Smooth muscle cell (in vitro differentiated cells): ENCODE measurements at regions not wholly inside any gene's neighbourhood (a gene's known extent, or its start where the extent isn't known, plus 50 kb on each side); places are given as distances from the start of the nearest gene placed in this dataset.
"Not testable (repeated sequence)": the region's sequence is repeated elsewhere in the genome, so short reads cannot be mapped to it uniquely, and the experiment has no call there.

Experiments used
- DNase-seq: peaks from one replicate; lab custom pipeline; 2025; ENCODE audit not compliant: unreplicated experiment; lab: John Stamatoyannopoulos, UW
- H2AFZ ChIP-seq: fragments of 200-600 bp; sonication (generic); 2 replicates; pipeline ENCODE4 v1.6.0; 2016; ENCODE audit warnings: antibody characterized with exemption, low read depth, mild to moderate bottlenecking
- H3F3A ChIP-seq: fragments of 200-600 bp; sonication (generic); 2 replicates; pipeline ENCODE4 v1.6.0; 2017; ENCODE audit warnings: antibody characterized with exemption, low read depth
- H3K27ac ChIP-seq: fragments of 200-600 bp; sonication (generic); 2 replicates; pipeline ENCODE4 v1.5.1; 2016; ENCODE audit warnings: low read depth, mild to moderate bottlenecking
- H3K27me3 ChIP-seq: fragments of 200-600 bp; sonication (generic); 2 replicates; pipeline ENCODE4 v1.6.1; 2016; ENCODE audit warnings: low read depth, mild to moderate bottlenecking
- H3K36me3 ChIP-seq: fragments of 200-600 bp; sonication (generic); 2 replicates; pipeline ENCODE4 v1.5.1; 2016; ENCODE audit warnings: low read depth
- H3K4me1 ChIP-seq: fragments of 200-600 bp; sonication (generic); 2 replicates; pipeline ENCODE4 v1.5.1; 2016; ENCODE audit warnings: low read depth
- H3K4me2 ChIP-seq: fragments of 200-600 bp; sonication (generic); 2 replicates; pipeline ENCODE4 v1.6.0; 2016; ENCODE audit warnings: mild to moderate bottlenecking
- H3K4me3 ChIP-seq: fragments of 200-600 bp; sonication (generic); 2 replicates; pipeline ENCODE4 v1.5.1; 2016; ENCODE audit warnings: mild to moderate bottlenecking
- H3K79me2 ChIP-seq: fragments of 200-600 bp; sonication (generic); 2 replicates; pipeline ENCODE4 v1.6.0; 2016; ENCODE audit warnings: low read depth, mild to moderate bottlenecking
- H3K9ac ChIP-seq: fragments of 200-600 bp; sonication (generic); 2 replicates; pipeline ENCODE4 v1.6.0; 2016; ENCODE audit warnings: low read depth
- H3K9me3 ChIP-seq: fragments of 200-600 bp; sonication (generic); replicated peaks from 2 replicates; pipeline ENCODE4 v1.5.1; 2016; ENCODE audit warnings: low read depth
- H4K20me1 ChIP-seq: fragments of 200-600 bp; sonication (generic); 2 replicates; pipeline ENCODE4 v1.6.0; 2016; ENCODE audit warnings: low read depth
- WGBS: methylation state at CpG from one replicate; pipeline ENCODE4 v1.1.7; 2016; ENCODE audit warnings: low lambda C conversion rate; 5-methylcytosine and 5-hydroxymethylcytosine counted together
- TF ChIP-seq, protein P1 (sequence below): fragments of 200-600 bp; sonication (generic); IDR thresholded peaks from 2 replicates; pipeline ENCODE4 v1.5.1; 2017; ENCODE audit warnings: borderline replicate concordance, mild to moderate bottlenecking, antibody characterized with exemption; ENCODE audit not compliant: insufficient read depth, poor library complexity, severe bottlenecking

DNA sequence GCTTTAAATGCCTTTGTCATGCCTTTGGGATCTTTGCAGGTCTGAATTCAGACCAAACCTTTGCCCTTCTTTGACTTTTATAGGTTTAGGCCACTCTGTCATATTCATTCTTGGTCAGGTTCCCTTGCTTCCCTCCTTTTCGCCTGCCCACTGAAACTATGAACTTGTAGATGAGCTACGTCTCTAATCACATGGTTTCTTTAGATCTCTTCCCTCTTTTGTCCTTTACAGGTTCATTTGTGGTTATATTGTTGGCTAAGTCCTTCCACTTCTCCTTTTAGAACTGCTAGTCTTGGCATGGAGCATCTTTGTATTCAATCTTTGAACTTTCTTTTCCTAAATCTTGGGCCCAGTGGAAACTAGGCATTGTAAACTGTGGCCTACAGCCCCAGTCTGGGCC lies 104.0 kb upstream of the ZEB1 start:
- no peak overlapping the region for H3K4me2 ChIP-seq

DNA sequence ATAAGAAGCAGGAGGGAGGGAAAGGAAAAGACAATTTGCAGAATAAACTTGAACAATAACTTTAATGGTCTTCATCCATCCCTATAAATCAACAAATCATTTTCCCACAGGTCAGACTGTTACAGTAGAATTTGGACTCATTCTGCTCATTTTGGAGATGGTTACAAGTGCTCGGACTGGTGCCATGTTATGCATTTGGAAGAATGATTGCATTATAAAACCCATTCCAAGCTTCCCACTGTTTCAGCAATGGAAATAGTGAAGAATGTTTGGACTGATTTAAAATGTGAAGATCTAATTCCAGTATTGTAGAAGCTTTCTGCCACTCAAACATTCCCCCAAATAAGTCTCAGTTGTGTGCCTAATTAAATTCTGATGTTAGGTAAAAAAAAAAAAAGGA lies 99.7 kb upstream of the ZEB1 start:
- Histone ChIP-seq H3K4me1 (no peaks in the 10 kb centered on the region), H3K27me3 (peaks cover 13% of the 10 kb centered on the region), H3F3A (no peaks in the 10 kb centered on the region), H3K9ac (no peak overlapping the region), H3K79me2 (no peaks in the 10 kb centered on the region), H3K4me2 (no peak overlapping the region), H4K20me1 (no peaks in the 10 kb centered on the region), H3K4me3 (no peak overlapping the region), H3K9me3 (no peaks in the 10 kb centered on the region), H2AFZ (no peak overlapping the region), H3K27ac (no peak overlapping the region), H3K36me3 (no peaks in the 10 kb centered on the region)
- TF ChIP-seq, protein P1, sequence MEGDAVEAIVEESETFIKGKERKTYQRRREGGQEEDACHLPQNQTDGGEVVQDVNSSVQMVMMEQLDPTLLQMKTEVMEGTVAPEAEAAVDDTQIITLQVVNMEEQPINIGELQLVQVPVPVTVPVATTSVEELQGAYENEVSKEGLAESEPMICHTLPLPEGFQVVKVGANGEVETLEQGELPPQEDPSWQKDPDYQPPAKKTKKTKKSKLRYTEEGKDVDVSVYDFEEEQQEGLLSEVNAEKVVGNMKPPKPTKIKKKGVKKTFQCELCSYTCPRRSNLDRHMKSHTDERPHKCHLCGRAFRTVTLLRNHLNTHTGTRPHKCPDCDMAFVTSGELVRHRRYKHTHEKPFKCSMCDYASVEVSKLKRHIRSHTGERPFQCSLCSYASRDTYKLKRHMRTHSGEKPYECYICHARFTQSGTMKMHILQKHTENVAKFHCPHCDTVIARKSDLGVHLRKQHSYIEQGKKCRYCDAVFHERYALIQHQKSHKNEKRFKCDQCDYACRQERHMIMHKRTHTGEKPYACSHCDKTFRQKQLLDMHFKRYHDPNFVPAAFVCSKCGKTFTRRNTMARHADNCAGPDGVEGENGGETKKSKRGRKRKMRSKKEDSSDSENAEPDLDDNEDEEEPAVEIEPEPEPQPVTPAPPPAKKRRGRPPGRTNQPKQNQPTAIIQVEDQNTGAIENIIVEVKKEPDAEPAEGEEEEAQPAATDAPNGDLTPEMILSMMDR = no peak
- DNase-seq = no peak
- 93% methylated on average over 1 of the region's 1 CpG for whole genome bisulfite sequencing

More for the DNA sequence above, 104.0 kb upstream of the ZEB1 start:
- Histone ChIP-seq H3K4me1 (no peaks in the 10 kb centered on the region), H3K4me3 (no peak overlapping the region), H3K27me3 (no peaks in the 10 kb centered on the region), H4K20me1 (no peaks in the 10 kb centered on the region), H3K79me2 (no peaks in the 10 kb centered on the region), H3K9me3 (no peaks in the 10 kb centered on the region), H3F3A (no peaks in the 10 kb centered on the region), H3K36me3 (no peaks in the 10 kb centered on the region), H2AFZ (no peak overlapping the region), H3K27ac (no peak overlapping the region), H3K9ac (no peak overlapping the region)
- TF ChIP-seq, protein P1 = no peak
- 98% methylated on average over 2 of the region's 2 CpGs for WGBS
- DNase-seq = no peak

DNA sequence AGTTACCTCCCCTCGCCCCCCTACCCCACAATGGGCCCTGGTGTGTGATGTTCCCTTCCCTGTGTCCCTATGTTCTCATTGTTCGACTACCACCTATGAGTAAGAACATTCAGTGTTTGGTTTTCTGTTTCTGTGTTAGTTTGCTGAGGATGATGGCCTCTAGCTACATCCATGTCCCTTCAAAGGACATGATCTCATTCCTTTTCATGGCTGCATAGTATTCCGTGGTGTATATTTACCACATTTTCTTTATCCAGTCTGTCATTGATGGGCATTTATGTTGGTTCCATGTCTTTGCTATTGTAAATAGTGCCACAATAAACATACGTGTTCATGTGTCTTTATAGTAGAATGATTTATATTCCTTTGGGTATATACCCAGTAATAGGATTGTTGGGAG lies 90.2 kb upstream of the ZEB1 start:
- not testable (repeated sequence) for H3K4me1 ChIP-seq, H3K27me3 ChIP-seq, H3K9ac ChIP-seq, H4K20me1 ChIP-seq, H3K4me2 ChIP-seq, H3K27ac ChIP-seq, H3K9me3 ChIP-seq, DNase-seq, H3K4me3 ChIP-seq, H3F3A ChIP-seq, H3K79me2 ChIP-seq, H2AFZ ChIP-seq, H3K36me3 ChIP-seq
- 91% methylated on average over 4 of the region's 4 CpGs for WGBS

DNA sequence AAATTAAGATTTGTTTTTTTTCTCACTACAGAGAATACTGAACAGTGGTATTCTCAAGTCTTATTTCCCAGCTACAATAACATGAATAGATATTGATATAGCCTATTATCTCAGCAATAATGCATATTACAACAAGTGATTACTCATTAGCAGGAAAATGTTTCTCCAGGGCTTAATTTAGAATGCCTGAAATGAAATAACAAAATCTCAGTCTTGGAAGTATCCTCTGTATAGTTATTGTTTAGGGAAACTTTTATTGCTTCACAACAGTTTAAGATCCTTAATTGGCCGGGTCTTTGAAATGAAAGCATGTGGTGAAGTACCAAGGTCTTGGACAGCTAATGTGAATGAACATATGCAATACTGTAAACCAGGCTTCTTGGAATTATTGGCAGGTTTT lies 79.1 kb upstream of the ZEB1 start:
- Histone ChIP-seq H3K27me3 (no peaks in the 10 kb centered on the region), H3K79me2 (no peaks in the 10 kb centered on the region), H2AFZ (no peak overlapping the region), H3K4me2 (no peak overlapping the region), H3K27ac (no peak overlapping the region), H3F3A (no peaks in the 10 kb centered on the region), H4K20me1 (no peaks in the 10 kb centered on the region), H3K9ac (no peak overlapping the region), H3K9me3 (no peaks in the 10 kb centered on the region), H3K36me3 (no peaks in the 10 kb centered on the region), H3K4me1 (no peaks in the 10 kb centered on the region), H3K4me3 (no peak overlapping the region)
- no peak for DNase-seq
- TF ChIP-seq, protein P1 = no peak
- WGBS = 90% methylated on average over 1 of the region's 1 CpG
